NB4 (cell line): ENCODE measurements at regions not wholly inside any gene's neighbourhood (a gene's known extent, or its start where the extent isn't known, plus 50 kb on each side); places are given as distances from the start of the nearest gene placed in this dataset.

Source experiments
- MYC ChIP-seq: IDR thresholded peaks from 2 replicates; pipeline ENCODE4 v1.6.1; 2011; ENCODE audit warnings: low read depth, low read length
- TF ChIP-seq, protein P1 (sequence below): IDR thresholded peaks from one replicate; pipeline ENCODE4 v1.5.1; 2012; ENCODE audit warnings: low read depth, low read length
- TF ChIP-seq, protein P2 (sequence below): IDR thresholded peaks from 2 replicates; pipeline ENCODE4 v1.6.1; 2011; ENCODE audit warnings: low read depth, low read length

DNA sequence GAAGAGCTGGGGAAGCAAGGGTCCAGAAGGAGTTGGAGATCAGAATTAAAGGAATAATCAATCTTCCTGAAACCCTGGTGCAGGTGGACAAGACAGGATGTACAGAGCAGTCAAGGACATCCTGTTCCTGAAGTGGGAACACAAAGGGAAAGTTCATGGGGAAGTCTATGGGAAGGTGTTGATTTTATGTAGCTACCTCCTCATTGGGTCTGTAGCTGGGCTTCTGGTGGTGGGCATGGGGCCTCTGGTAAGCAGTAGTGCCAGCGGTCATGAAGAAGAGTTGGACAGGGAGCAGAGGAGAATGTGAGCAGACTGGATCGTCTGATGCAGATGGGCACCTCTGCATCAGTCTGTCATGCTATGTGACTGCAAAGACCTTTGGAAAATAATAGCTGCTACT lies 75.7 kb upstream of the PPM1H start:
- TF ChIP-seq, protein P1, sequence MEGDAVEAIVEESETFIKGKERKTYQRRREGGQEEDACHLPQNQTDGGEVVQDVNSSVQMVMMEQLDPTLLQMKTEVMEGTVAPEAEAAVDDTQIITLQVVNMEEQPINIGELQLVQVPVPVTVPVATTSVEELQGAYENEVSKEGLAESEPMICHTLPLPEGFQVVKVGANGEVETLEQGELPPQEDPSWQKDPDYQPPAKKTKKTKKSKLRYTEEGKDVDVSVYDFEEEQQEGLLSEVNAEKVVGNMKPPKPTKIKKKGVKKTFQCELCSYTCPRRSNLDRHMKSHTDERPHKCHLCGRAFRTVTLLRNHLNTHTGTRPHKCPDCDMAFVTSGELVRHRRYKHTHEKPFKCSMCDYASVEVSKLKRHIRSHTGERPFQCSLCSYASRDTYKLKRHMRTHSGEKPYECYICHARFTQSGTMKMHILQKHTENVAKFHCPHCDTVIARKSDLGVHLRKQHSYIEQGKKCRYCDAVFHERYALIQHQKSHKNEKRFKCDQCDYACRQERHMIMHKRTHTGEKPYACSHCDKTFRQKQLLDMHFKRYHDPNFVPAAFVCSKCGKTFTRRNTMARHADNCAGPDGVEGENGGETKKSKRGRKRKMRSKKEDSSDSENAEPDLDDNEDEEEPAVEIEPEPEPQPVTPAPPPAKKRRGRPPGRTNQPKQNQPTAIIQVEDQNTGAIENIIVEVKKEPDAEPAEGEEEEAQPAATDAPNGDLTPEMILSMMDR: no peak
- TF ChIP-seq MYC: no peak
- TF ChIP-seq, protein P2, sequence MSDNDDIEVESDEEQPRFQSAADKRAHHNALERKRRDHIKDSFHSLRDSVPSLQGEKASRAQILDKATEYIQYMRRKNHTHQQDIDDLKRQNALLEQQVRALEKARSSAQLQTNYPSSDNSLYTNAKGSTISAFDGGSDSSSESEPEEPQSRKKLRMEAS: no peak
